HEK293 (cell line): ENCODE measurements at regions not wholly inside any gene's neighbourhood (a gene's known extent, or its start where the extent isn't known, plus 50 kb on each side); places are given as distances from the start of the nearest gene placed in this dataset.

Experiments used
- ZNF121 ChIP-seq: fragments of 450-650 bp; formaldehyde crosslinking; IDR thresholded peaks from 2 replicates; pipeline ENCODE4 v1.5.1; 2016; ENCODE audit warnings: missing biosample characterization, missing genetic modification characterization
- ZNF350 ChIP-seq: fragments of 450-650 bp; formaldehyde crosslinking; IDR thresholded peaks from 2 replicates; pipeline ENCODE4 v1.5.0; 2017; ENCODE audit warnings: missing biosample characterization, mild to moderate bottlenecking, missing genetic modification characterization
- ZNF629 ChIP-seq: fragments of 450-650 bp; formaldehyde crosslinking; IDR thresholded peaks from 2 replicates; pipeline ENCODE4 v1.5.1; 2017; ENCODE audit warnings: missing biosample characterization, missing genetic modification characterization
- ZNF776 ChIP-seq: fragments of 450-650 bp; formaldehyde crosslinking; IDR thresholded peaks from 2 replicates; pipeline ENCODE4 v1.5.0; 2017; ENCODE audit warnings: missing biosample characterization, missing genetic modification characterization, borderline replicate concordance
- TF ChIP-seq, protein P1 (sequence below): fragments of 450-650 bp; formaldehyde crosslinking; IDR thresholded peaks from 2 replicates; pipeline ENCODE4 v1.5.1; 2016; ENCODE audit warnings: missing biosample characterization, missing genetic modification characterization
- TF ChIP-seq, protein P2 (sequence below): fragments of 450-650 bp; formaldehyde crosslinking; IDR thresholded peaks from 2 replicates; pipeline ENCODE4 v1.5.1; 2016; ENCODE audit warnings: missing biosample characterization, missing genetic modification characterization

DNA sequence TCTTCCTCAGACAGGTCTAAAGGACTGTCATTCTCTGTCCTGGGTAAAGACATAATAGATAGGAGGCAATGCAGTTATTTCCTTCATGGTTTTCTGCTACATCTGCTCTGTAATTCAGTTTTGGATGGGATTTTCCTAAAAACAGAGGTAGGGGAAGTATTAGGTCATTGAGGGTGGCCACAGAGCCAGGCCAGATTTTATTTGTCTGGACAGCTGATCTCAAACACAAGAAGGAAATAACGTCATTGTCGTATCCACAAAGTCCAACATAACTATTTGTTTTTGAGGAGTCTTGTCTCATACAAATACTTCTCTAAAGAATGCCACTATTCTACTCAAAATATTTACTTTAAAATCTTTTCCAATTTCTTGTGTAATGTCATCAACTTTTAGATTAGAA, 154.8 kb upstream of the MAP2 start:
- TF ChIP-seq, protein P1, sequence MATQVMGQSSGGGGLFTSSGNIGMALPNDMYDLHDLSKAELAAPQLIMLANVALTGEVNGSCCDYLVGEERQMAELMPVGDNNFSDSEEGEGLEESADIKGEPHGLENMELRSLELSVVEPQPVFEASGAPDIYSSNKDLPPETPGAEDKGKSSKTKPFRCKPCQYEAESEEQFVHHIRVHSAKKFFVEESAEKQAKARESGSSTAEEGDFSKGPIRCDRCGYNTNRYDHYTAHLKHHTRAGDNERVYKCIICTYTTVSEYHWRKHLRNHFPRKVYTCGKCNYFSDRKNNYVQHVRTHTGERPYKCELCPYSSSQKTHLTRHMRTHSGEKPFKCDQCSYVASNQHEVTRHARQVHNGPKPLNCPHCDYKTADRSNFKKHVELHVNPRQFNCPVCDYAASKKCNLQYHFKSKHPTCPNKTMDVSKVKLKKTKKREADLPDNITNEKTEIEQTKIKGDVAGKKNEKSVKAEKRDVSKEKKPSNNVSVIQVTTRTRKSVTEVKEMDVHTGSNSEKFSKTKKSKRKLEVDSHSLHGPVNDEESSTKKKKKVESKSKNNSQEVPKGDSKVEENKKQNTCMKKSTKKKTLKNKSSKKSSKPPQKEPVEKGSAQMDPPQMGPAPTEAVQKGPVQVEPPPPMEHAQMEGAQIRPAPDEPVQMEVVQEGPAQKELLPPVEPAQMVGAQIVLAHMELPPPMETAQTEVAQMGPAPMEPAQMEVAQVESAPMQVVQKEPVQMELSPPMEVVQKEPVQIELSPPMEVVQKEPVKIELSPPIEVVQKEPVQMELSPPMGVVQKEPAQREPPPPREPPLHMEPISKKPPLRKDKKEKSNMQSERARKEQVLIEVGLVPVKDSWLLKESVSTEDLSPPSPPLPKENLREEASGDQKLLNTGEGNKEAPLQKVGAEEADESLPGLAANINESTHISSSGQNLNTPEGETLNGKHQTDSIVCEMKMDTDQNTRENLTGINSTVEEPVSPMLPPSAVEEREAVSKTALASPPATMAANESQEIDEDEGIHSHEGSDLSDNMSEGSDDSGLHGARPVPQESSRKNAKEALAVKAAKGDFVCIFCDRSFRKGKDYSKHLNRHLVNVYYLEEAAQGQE (tag by site-specific recombination): no peak
- TF ChIP-seq, protein P2, sequence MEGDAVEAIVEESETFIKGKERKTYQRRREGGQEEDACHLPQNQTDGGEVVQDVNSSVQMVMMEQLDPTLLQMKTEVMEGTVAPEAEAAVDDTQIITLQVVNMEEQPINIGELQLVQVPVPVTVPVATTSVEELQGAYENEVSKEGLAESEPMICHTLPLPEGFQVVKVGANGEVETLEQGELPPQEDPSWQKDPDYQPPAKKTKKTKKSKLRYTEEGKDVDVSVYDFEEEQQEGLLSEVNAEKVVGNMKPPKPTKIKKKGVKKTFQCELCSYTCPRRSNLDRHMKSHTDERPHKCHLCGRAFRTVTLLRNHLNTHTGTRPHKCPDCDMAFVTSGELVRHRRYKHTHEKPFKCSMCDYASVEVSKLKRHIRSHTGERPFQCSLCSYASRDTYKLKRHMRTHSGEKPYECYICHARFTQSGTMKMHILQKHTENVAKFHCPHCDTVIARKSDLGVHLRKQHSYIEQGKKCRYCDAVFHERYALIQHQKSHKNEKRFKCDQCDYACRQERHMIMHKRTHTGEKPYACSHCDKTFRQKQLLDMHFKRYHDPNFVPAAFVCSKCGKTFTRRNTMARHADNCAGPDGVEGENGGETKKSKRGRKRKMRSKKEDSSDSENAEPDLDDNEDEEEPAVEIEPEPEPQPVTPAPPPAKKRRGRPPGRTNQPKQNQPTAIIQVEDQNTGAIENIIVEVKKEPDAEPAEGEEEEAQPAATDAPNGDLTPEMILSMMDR (tag by site-specific recombination): no peak
- no peak for TF ChIP-seq ZNF121
- TF ChIP-seq ZNF350: no peak
- no peak for TF ChIP-seq ZNF629 (tag by site-specific recombination)
- TF ChIP-seq ZNF776: no peak
